OCI-LY1 (cell line): ENCODE measurements at regions not wholly inside any gene's neighbourhood (a gene's known extent, or its start where the extent isn't known, plus 50 kb on each side); places are given as distances from the start of the nearest gene placed in this dataset.

Source experiments
- H2AFZ ChIP-seq: fragments of 200-600 bp; sonication (generic), shearing (Covaris generic); 2 replicates; pipeline ENCODE4 v1.6.0; 2014; ENCODE audit warnings: antibody characterized with exemption, mild to moderate bottlenecking, low read length
- H3F3A ChIP-seq: fragments of 200-600 bp; sonication (generic), shearing (Covaris generic); 2 replicates; pipeline ENCODE4 v1.6.0; 2014; ENCODE audit warnings: mild to moderate bottlenecking, antibody characterized with exemption, low read length, moderate library complexity; ENCODE audit not compliant: insufficient read depth
- H3K27ac ChIP-seq: fragments of 200-600 bp; sonication (generic); 2 replicates; pipeline ENCODE4 v1.5.1; 2014; ENCODE audit warnings: low read length, mixed run types, mild to moderate bottlenecking, low read depth; ENCODE audit not compliant: poor library complexity, severe bottlenecking
- H3K27me3 ChIP-seq: fragments of 200-600 bp; sonication (generic); 2 replicates; pipeline ENCODE4 v1.6.0; 2014; ENCODE audit warnings: antibody characterized with exemption, mild to moderate bottlenecking, low read length, moderate library complexity; ENCODE audit not compliant: insufficient read depth
- H3K36me3 ChIP-seq: fragments of 200-600 bp; sonication (generic); 2 replicates; pipeline ENCODE4 v1.6.1; 2014; ENCODE audit warnings: mild to moderate bottlenecking, antibody characterized with exemption, low read length, moderate library complexity, mixed read lengths; ENCODE audit not compliant: insufficient read depth
- H3K4me1 ChIP-seq: fragments of 200-600 bp; sonication (generic); 2 replicates; pipeline ENCODE4 v1.5.1; 2014; ENCODE audit warnings: mild to moderate bottlenecking, low read length, moderate library complexity; ENCODE audit not compliant: insufficient read depth, severe bottlenecking
- H3K4me2 ChIP-seq: fragments of 200-600 bp; sonication (generic), shearing (Covaris generic); 2 replicates; pipeline ENCODE4 v1.6.1; 2014; ENCODE audit warnings: low read length
- H3K4me3 ChIP-seq: fragments of 200-600 bp; sonication (generic); 2 replicates; pipeline ENCODE4 v1.5.1; 2014; ENCODE audit warnings: low read length, low read depth, mild to moderate bottlenecking, mixed read lengths; ENCODE audit not compliant: poor library complexity, severe bottlenecking
- H3K79me2 ChIP-seq: fragments of 200-600 bp; shearing (Covaris generic); 2 replicates; pipeline ENCODE4 v1.6.1; 2016; ENCODE audit warnings: mixed run types, low read length, mixed read lengths; ENCODE audit not compliant: insufficient read depth
- H3K9ac ChIP-seq: fragments of 200-600 bp; sonication (generic), shearing (Covaris generic); 2 replicates; pipeline ENCODE4 v1.6.1; 2014; ENCODE audit warnings: mild to moderate bottlenecking, low read length, mixed read lengths
- H3K9me2 ChIP-seq: fragments of 200-600 bp; sonication (generic), shearing (Covaris generic); 2 replicates; pipeline ENCODE4 v1.6.1; 2014; ENCODE audit warnings: low read depth, mild to moderate bottlenecking, low read length, mixed read lengths
- H3K9me3 ChIP-seq: fragments of 200-600 bp; shearing (Covaris generic); 2 replicates; pipeline ENCODE4 v1.6.1; 2014; ENCODE audit warnings: low read length, mixed read lengths
- H4K20me1 ChIP-seq: fragments of 200-600 bp; sonication (generic), shearing (Covaris generic); 2 replicates; pipeline ENCODE4 v1.6.0; 2016; ENCODE audit warnings: mild to moderate bottlenecking, low read length; ENCODE audit not compliant: insufficient read depth
- CTCF ChIP-seq: fragments of 200-600 bp; sonication (generic), shearing (Covaris generic); IDR thresholded peaks from 2 replicates; pipeline ENCODE4 v1.5.1; 2017; ENCODE audit warnings: mild to moderate bottlenecking, antibody characterized with exemption, low read length, moderate library complexity, mixed read lengths
- EZH2 ChIP-seq: fragments of 200-600 bp; sonication (generic), shearing (Covaris generic); IDR thresholded peaks from 2 replicates; pipeline ENCODE4 v1.8.0; 2017; ENCODE audit warnings: borderline replicate concordance, mixed run types, mild to moderate bottlenecking, antibody characterized with exemption, low read length, moderate library complexity, mixed read lengths

- Histone ChIP-seq H3F3A (no peaks in the 10 kb centered on the region), H4K20me1 (no peaks in the 10 kb centered on the region), H3K9me3 (no peaks in the 10 kb centered on the region), H3K4me2 (no peak overlapping the region), H3K4me1 (no peaks in the 10 kb centered on the region), H3K9ac (no peak overlapping the region), H3K36me3 (no peaks in the 10 kb centered on the region), H3K27ac (no peak overlapping the region), H3K27me3 (0 out of 2 replicates have a peak, but pooled peaks cover 4% of the 10 kb centered on the region), H3K4me3 (no peak overlapping the region), H2AFZ (no peak overlapping the region), H3K79me2 (no peaks in the 10 kb centered on the region), H3K9me2 (no peaks in the 10 kb centered on the region)
- TF ChIP-seq CTCF (no peak), EZH2 (no peak)
Observed at GRCh38 chr3:72171463-72171881, 386.5 kb upstream of the PROK2 start.

GRCh38 chr3:72169561-72170472 is 384.9 kb upstream of the PROK2 start:
- no peak overlapping the region for H3K27ac ChIP-seq
- no peak for TF ChIP-seq EZH2
- no peak for TF ChIP-seq CTCF
- no peak overlapping the region for H3K9ac ChIP-seq
- H2AFZ ChIP-seq, result no peak overlapping the region
- H3F3A ChIP-seq, result no peaks in the 10 kb centered on the region
- H3K27me3 ChIP-seq, result 0 out of 2 replicates have a peak, but pooled peaks cover 4% of the 10 kb centered on the region
- no peaks in the 10 kb centered on the region for H3K9me3 ChIP-seq
- no peaks in the 10 kb centered on the region for H4K20me1 ChIP-seq
- no peaks in the 10 kb centered on the region for H3K36me3 ChIP-seq
- H3K9me2 ChIP-seq, result no peaks in the 10 kb centered on the region
- H3K4me3 ChIP-seq, result no peak overlapping the region
- peaks cover 5% of the 10 kb centered on the region for H3K4me1 ChIP-seq
- no peaks in the 10 kb centered on the region for H3K79me2 ChIP-seq
- H3K4me2 ChIP-seq, result no peak overlapping the region

DNA sequence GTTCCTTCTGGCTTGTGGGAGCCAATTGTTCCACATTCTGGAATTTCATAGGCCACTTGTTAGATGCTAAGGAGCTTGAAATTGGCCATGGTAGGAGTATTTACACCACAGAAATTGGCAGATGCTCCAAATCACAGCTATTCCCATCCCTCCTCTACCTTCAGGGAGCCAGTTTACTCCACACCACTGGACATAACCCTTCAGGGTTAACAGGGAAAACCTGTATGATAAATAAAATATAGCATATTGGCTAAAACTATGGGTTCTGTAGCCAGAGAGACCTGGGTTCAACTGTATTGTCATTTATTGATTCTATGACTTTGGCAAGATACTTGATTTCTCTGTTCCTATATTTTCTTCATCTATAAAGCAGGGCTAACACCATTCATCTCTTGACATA is 384.2 kb upstream of the PROK2 start:
- no peak overlapping the region for H3K4me3 ChIP-seq
- H3K79me2 ChIP-seq, result no peaks in the 10 kb centered on the region
- H3K9me3 ChIP-seq, result no peaks in the 10 kb centered on the region
- peaks cover 12% of the 10 kb centered on the region for H3K4me1 ChIP-seq
- TF ChIP-seq EZH2, result no peak
- no peak for TF ChIP-seq CTCF
- H3K4me2 ChIP-seq, result no peak overlapping the region
- H4K20me1 ChIP-seq, result no peaks in the 10 kb centered on the region
- no peaks in the 10 kb centered on the region for H3K36me3 ChIP-seq
- H3K9me2 ChIP-seq, result no peaks in the 10 kb centered on the region
- H3F3A ChIP-seq, result no peaks in the 10 kb centered on the region
- H3K27ac ChIP-seq, result no peak overlapping the region
- H3K27me3 ChIP-seq, result 0 out of 2 replicates have a peak, but pooled peaks cover 4% of the 10 kb centered on the region
- no peak overlapping the region for H3K9ac ChIP-seq
- no peak overlapping the region for H2AFZ ChIP-seq
